Peyer's patch (tissue), 4 donors: ENCODE measurements at regions not wholly inside any gene's neighbourhood (a gene's known extent, or its start where the extent isn't known, plus 50 kb on each side); places are given as distances from the start of the nearest gene placed in this dataset.

ENCODE experiments used
- DNase-seq, 3 donors: peaks; one replicate each; pipeline ENCODE4 v3.0.0-alpha.2; 2017 to 2019
- H3K27ac ChIP-seq, 4 donors: fragments of 200-600 bp; sonication (generic); one replicate each; pipeline ENCODE4 v1.5.1; 2016 to 2019
- H3K27me3 ChIP-seq, 2 donors: fragments of 200-600 bp; sonication (generic); one replicate each; pipeline ENCODE4 v1.5.1; 2019
- H3K36me3 ChIP-seq, 3 donors: fragments of 200-600 bp; sonication (generic); one replicate each; pipeline ENCODE4 v1.5.1; 2016 to 2019
- H3K4me1 ChIP-seq, 4 donors: fragments of 200-600 bp; sonication (generic); one replicate each; pipeline ENCODE4 v1.5.1; 2016 to 2019
- H3K4me3 ChIP-seq, 4 donors: fragments of 200-600 bp; sonication (generic); 1 replicate in 3 of 4; 2 replicates in 1 of 4; pipeline ENCODE4 v1.5.1; 2016 to 2019; ENCODE audit warnings: mild to moderate bottlenecking in 1 of 4
- H3K9me3 ChIP-seq, 4 donors: fragments of 200-600 bp; sonication (generic); one replicate each; pipeline ENCODE4 v1.5.1; 2016 to 2019; ENCODE audit warnings: mild to moderate bottlenecking in 1 of 4
- POLR2A ChIP-seq, 2 donors: fragments of 450-650 bp; IDR thresholded peaks; one replicate each; pipeline ENCODE4 v1.5.1; 2017; ENCODE audit warnings: antibody characterized with exemption in 2 of 2, mild to moderate bottlenecking in 2 of 2, moderate library complexity in 2 of 2
- TF ChIP-seq, protein P1 (sequence below), 6 experiments: fragments of 450-650 bp in 4 of 6; fragments of 200-600 bp in 2 of 6; sonication (generic) in 1 of 6; IDR thresholded peaks; one replicate each; pipeline ENCODE4 v1.5.1; 2017 to 2019; ENCODE audit warnings: antibody characterized with exemption in 6 of 6, mild to moderate bottlenecking in 3 of 6, moderate library complexity in 1 of 6

GRCh38 chr14:81681541-81681940, 147.9 kb upstream of the SEL1L start:
- DNase-seq: no peak
- Histone ChIP-seq H3K36me3 (no peaks in the 10 kb centered on the region), H3K4me1 (no peaks in the 10 kb centered on the region), H3K9me3 (no peaks in the 10 kb centered on the region), H3K27me3 (no peaks in the 10 kb centered on the region), H3K27ac (no peak overlapping the region), H3K4me3 (no peak overlapping the region)
- TF ChIP-seq, protein P1, sequence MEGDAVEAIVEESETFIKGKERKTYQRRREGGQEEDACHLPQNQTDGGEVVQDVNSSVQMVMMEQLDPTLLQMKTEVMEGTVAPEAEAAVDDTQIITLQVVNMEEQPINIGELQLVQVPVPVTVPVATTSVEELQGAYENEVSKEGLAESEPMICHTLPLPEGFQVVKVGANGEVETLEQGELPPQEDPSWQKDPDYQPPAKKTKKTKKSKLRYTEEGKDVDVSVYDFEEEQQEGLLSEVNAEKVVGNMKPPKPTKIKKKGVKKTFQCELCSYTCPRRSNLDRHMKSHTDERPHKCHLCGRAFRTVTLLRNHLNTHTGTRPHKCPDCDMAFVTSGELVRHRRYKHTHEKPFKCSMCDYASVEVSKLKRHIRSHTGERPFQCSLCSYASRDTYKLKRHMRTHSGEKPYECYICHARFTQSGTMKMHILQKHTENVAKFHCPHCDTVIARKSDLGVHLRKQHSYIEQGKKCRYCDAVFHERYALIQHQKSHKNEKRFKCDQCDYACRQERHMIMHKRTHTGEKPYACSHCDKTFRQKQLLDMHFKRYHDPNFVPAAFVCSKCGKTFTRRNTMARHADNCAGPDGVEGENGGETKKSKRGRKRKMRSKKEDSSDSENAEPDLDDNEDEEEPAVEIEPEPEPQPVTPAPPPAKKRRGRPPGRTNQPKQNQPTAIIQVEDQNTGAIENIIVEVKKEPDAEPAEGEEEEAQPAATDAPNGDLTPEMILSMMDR (IDR thresholded peaks at IDR 0.05): no peak
- TF ChIP-seq POLR2A (IDR thresholded peaks at IDR 0.05): no peak

DNA sequence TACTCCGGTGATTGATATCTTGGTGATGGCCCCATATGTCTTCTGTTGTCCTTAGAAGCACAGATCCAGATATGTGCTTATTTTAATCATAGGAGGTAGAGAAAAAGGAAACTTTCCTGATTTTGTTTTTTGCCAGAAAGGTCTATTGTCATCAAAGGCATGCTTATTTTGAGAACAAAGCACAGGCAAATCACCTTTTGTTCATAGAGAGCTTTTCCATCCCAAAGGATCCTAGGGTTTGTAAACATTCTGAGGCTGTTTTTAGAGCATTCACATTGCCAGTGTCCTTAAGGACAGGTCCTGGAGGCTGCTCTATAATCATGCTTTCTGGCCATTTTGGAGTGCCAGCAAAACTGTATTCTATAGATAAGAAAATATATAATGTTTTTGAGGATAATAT, 148.5 kb upstream of the SEL1L start:
- H3K9me3 ChIP-seq: no peaks in the 10 kb centered on the region
- no peak overlapping the region for H3K27ac ChIP-seq
- no peak for DNase-seq
- TF ChIP-seq, protein P1 (IDR thresholded peaks at IDR 0.05): no peak
- no peak for TF ChIP-seq POLR2A (IDR thresholded peaks at IDR 0.05)
- no peaks in the 10 kb centered on the region for H3K4me1 ChIP-seq
- no peak overlapping the region for H3K4me3 ChIP-seq
- H3K27me3 ChIP-seq: no peaks in the 10 kb centered on the region
- no peaks in the 10 kb centered on the region for H3K36me3 ChIP-seq

GRCh38 chr14:81682701-81683100, 149.0 kb upstream of the SEL1L start:
- H3K36me3 ChIP-seq: no peaks in the 10 kb centered on the region
- H3K4me3 ChIP-seq: no peak overlapping the region

GRCh38 chr14:81684696-81685095, 151.0 kb upstream of the SEL1L start:
- Histone ChIP-seq H3K27me3 (no peaks in the 10 kb centered on the region), H3K27ac (no peak overlapping the region), H3K4me3 (no peak overlapping the region), H3K36me3 (no peaks in the 10 kb centered on the region), H3K9me3 (no peaks in the 10 kb centered on the region), H3K4me1 (no peaks in the 10 kb centered on the region)
- DNase-seq: no peak
- no peak for TF ChIP-seq POLR2A (IDR thresholded peaks at IDR 0.05)
- TF ChIP-seq, protein P1 (IDR thresholded peaks at IDR 0.05): no peak

More at GRCh38 chr14:81682701-81683100, 149.0 kb upstream of the SEL1L start:
- H3K27ac ChIP-seq: no peak overlapping the region
- no peaks in the 10 kb centered on the region for H3K9me3 ChIP-seq
- H3K27me3 ChIP-seq: no peaks in the 10 kb centered on the region
- no peaks in the 10 kb centered on the region for H3K4me1 ChIP-seq
- no peak for DNase-seq
- TF ChIP-seq POLR2A (IDR thresholded peaks at IDR 0.05): no peak
- TF ChIP-seq, protein P1 (IDR thresholded peaks at IDR 0.05): no peak

DNA sequence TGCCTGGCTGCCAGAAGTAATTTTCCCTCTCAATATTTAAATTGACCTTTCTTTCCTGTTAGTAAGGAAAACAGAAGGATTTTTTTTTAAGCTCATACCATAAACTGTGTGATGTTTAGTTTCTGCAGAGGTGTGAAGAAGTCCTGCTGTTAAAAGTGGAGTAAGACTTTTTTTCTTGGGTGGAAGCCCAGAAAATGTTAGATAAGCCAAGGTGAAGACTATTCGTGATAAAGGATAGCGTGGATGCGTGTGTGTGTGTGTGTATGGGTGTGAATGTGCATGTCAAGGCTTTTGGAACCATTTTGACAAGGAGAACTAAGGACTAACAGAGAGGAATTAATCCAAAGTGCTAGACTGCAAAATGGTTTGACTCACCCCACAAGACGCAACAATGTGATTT, 152.9 kb upstream of the SEL1L start:
- Histone ChIP-seq H3K4me3 (no peak overlapping the region), H3K27ac (no peak overlapping the region), H3K4me1 (no peaks in the 10 kb centered on the region), H3K9me3 (no peaks in the 10 kb centered on the region), H3K36me3 (no peaks in the 10 kb centered on the region), H3K27me3 (no peaks in the 10 kb centered on the region)
- DNase-seq: no peak
- TF ChIP-seq, protein P1 (IDR thresholded peaks at IDR 0.05): no peak
- TF ChIP-seq POLR2A (IDR thresholded peaks at IDR 0.05): no peak

DNA sequence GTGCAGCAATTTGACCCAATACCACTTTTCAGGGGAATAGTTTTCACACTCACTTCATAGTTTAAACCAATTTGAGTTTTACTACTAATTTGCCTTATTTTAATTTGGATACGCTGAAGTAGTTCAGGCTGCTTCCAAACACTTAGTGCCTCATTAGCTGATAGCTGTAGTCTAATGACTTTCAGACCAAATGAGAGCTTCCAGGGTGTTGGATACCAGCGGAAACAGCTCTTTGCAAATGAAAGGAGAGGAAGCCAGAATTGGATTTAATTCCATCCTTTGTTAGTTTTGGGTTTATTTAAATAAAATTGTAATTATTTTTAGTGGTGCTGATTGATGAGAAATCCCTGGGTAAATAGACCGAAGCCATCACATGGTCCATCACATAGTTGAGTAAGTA, 158.3 kb upstream of the SEL1L start:
- no peaks in the 10 kb centered on the region for H3K9me3 ChIP-seq
- no peaks in the 10 kb centered on the region for H3K36me3 ChIP-seq
- no peak overlapping the region for H3K27ac ChIP-seq
- TF ChIP-seq, protein P1 (IDR thresholded peaks at IDR 0.05): no peak
- no peak for TF ChIP-seq POLR2A (IDR thresholded peaks at IDR 0.05)
- H3K27me3 ChIP-seq: no peaks in the 10 kb centered on the region
- no peak overlapping the region for H3K4me3 ChIP-seq
- no peaks in the 10 kb centered on the region for H3K4me1 ChIP-seq
- no peak for DNase-seq
